GM23248 (cell line): ENCODE measurements at regions not wholly inside any gene's neighbourhood (a gene's known extent, or its start where the extent isn't known, plus 50 kb on each side); places are given as distances from the start of the nearest gene placed in this dataset.

Source experiments
- EZH2 ChIP-seq: fragments of 200-600 bp; sonication (generic); IDR thresholded peaks from 2 replicates; pipeline ENCODE4 v1.6.1; 2018; ENCODE audit warnings: antibody characterized with exemption, mild to moderate bottlenecking; ENCODE audit not compliant: insufficient read depth, poor library complexity, severe bottlenecking
- EZH2phosphoT487 ChIP-seq: fragments of 200-600 bp; sonication (generic); IDR thresholded peaks from 2 replicates; pipeline ENCODE4 v1.6.1; 2018; ENCODE audit warnings: antibody characterized with exemption, moderate library complexity, mild to moderate bottlenecking, low read depth; ENCODE audit not compliant: insufficient read depth

GRCh38 chr3:177764377-177764912 lies 567.2 kb upstream of the TBL1XR1 start:
- no peak for TF ChIP-seq EZH2phosphoT487
- TF ChIP-seq EZH2 = no peak
